ENCODE measurements at regions not wholly inside any gene's neighbourhood (a gene's known extent, or its start where the extent isn't known, plus 50 kb on each side); places are given as distances from the start of the nearest gene placed in this dataset.

DNA sequence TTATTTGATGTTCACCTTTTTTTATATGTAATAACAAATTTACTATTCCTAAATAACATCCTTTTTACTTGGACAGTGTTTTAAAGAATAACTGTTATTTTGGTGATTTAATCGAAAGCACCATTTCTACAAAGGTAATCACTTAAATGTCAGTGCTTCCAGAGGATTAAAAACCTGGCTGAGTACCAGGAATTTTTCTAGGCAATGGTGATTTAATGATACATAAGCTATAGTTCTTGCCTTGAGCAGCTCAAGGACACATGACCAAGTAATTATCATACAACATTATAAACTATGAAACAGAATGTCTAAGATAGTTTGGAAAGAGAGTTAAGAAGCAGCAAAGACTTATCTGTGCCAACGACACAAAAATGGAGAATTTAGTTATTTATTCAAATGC lies 1291.9 kb upstream of the TENM3 start:
- H3K4me3 ChIP-seq (ENCODE audit: low read length) = no peak overlapping the region
- no peaks in the 10 kb centered on the region for H3K27me3 ChIP-seq (ENCODE audit: insufficient read depth, low read length)
- H3K27ac ChIP-seq (ENCODE audit: low read length) = no peak overlapping the region
- no peak overlapping the region for H3K9ac ChIP-seq (ENCODE audit: low read depth, low read length)
- H3K4me1 ChIP-seq (ENCODE audit: insufficient read depth, low read length) = peaks cover 3% of the 10 kb centered on the region; the same call in 1 of the 2 replicates
- H3K9me3 ChIP-seq (ENCODE audit: insufficient read depth, low read depth, low read length) = no peaks in the 10 kb centered on the region
- H3K36me3 ChIP-seq (ENCODE audit: insufficient read depth, low read depth, low read length) = no peaks in the 10 kb centered on the region

DNA sequence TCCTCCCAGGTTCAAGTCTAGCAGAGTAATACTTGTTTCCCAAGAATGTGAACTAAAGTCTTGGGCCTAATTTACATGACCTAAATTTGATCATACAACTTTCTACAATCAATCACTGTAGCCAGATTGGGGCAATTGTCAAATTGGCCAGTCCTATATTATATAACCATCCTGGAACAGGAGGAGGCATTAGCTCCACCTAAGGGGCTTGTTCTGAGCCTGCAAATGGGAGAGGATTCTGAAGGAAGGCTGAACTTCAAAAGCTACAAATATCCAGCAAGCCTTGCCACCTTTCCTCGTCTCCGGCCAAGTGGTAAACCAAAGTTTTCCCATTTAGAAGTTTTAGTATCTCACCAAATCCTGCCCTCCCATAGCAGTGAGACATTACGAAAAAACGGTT lies 1289.6 kb upstream of the TENM3 start:
- no peaks in the 10 kb centered on the region for H3K36me3 ChIP-seq (ENCODE audit: insufficient read depth, low read depth, low read length)
- no peak overlapping the region for H3K27ac ChIP-seq (ENCODE audit: low read length)
- H3K4me1 ChIP-seq (ENCODE audit: insufficient read depth, low read length) = peaks cover 3% of the 10 kb centered on the region; the same call in 1 of the 2 replicates
- H3K9ac ChIP-seq (ENCODE audit: low read depth, low read length) = no peak overlapping the region
- no peak overlapping the region for H3K4me3 ChIP-seq (ENCODE audit: low read length)
- no peaks in the 10 kb centered on the region for H3K9me3 ChIP-seq (ENCODE audit: insufficient read depth, low read depth, low read length)
- H3K27me3 ChIP-seq (ENCODE audit: insufficient read depth, low read length) = no peaks in the 10 kb centered on the region

DNA sequence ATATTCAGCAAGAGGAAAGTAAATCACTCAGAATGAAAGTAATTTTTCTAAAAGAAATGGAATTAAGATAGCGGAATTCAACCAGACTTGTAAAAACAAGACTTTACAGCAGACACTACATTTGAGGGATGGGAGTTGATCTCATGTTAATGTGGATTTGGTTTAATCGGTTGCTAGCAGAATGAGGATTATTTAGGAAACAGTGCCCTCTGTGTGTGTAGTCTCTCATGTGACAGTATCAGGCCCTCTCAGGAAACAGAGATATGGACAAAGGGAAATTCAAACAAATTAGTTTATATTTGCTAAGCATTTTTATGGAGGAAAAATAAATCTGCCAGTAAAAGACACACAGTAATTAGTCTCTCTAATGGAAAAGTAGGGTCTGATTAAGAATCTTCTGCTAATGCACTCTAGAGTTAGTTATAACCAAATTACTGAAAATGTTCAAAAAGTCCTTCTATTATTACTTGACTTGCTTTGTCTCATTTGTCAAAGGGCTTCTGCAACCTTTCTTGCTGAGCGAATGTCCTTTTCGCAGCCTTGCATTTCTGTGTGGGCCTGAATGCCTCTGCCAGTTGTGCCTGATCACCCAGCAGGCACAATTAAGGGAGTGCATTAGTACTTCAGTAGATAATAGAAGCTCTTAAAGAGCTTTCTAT lies 1282.3 kb upstream of the TENM3 start:
- H3K27me3 ChIP-seq (ENCODE audit: insufficient read depth, low read length) = no peaks in the 10 kb centered on the region
- no peak overlapping the region for H3K9ac ChIP-seq (ENCODE audit: low read depth, low read length)
- H3K27ac ChIP-seq (ENCODE audit: low read length) = no peak overlapping the region
- no peaks in the 10 kb centered on the region for H3K36me3 ChIP-seq (ENCODE audit: insufficient read depth, low read depth, low read length)
- H3K4me3 ChIP-seq (ENCODE audit: low read length) = no peak overlapping the region
- H3K4me1 ChIP-seq (ENCODE audit: insufficient read depth, low read length) = no peaks in the 10 kb centered on the region
- no peaks in the 10 kb centered on the region for H3K9me3 ChIP-seq (ENCODE audit: insufficient read depth, low read depth, low read length)

DNA sequence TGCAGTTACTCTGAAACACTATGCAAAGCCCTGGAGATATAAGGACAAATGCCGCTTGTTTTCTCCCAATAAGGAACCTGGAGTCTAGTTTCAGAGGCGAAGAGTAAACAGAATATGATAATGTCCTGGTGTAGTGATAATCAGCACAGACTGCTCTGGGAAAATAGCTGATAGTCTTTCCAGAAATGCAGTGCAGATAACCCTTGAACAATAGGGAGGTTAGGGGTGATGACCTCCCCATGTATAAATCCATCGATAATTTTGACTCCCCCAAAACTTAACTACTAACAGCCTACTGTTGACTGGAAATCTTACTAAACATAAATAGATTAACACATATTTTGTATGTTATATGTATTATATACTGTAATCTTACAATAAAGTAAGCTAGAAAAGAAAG lies 1280.9 kb upstream of the TENM3 start:
- no peaks in the 10 kb centered on the region for H3K36me3 ChIP-seq (ENCODE audit: insufficient read depth, low read depth, low read length)
- no peaks in the 10 kb centered on the region for H3K27me3 ChIP-seq (ENCODE audit: insufficient read depth, low read length)
- H3K9me3 ChIP-seq (ENCODE audit: insufficient read depth, low read depth, low read length) = no peaks in the 10 kb centered on the region
- no peak overlapping the region for H3K27ac ChIP-seq (ENCODE audit: low read length)
- no peak overlapping the region for H3K4me3 ChIP-seq (ENCODE audit: low read length)
- no peak overlapping the region for H3K9ac ChIP-seq (ENCODE audit: low read depth, low read length)
- H3K4me1 ChIP-seq (ENCODE audit: insufficient read depth, low read length) = no peaks in the 10 kb centered on the region

DNA sequence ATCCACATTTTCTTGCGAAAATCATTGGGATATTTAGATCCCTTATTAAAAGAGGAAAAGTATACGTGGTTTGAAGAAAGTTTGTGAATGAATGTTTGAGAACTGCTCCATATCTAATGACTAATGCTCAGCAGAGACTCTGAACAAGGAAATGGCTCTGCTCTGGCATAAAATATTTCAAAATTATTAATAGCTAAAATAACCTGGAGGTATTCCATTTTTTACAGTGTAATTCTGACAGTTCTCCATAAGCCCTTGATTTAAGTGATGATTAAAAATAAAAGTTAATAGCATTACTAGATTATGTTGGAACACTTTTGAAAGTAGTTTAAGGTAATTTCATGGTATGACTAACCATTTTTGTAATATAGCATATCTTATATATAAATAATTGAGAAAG lies 1276.9 kb upstream of the TENM3 start:
- Histone ChIP-seq H3K9ac (ENCODE audit: low read depth, low read length) (no peak overlapping the region), H3K4me3 (ENCODE audit: low read length) (no peak overlapping the region), H3K27me3 (ENCODE audit: insufficient read depth, low read length) (no peaks in the 10 kb centered on the region), H3K4me1 (ENCODE audit: insufficient read depth, low read length) (no peaks in the 10 kb centered on the region), H3K27ac (ENCODE audit: low read length) (no peak overlapping the region), H3K9me3 (ENCODE audit: insufficient read depth, low read depth, low read length) (no peaks in the 10 kb centered on the region), H3K36me3 (ENCODE audit: insufficient read depth, low read depth, low read length) (no peaks in the 10 kb centered on the region)

DNA sequence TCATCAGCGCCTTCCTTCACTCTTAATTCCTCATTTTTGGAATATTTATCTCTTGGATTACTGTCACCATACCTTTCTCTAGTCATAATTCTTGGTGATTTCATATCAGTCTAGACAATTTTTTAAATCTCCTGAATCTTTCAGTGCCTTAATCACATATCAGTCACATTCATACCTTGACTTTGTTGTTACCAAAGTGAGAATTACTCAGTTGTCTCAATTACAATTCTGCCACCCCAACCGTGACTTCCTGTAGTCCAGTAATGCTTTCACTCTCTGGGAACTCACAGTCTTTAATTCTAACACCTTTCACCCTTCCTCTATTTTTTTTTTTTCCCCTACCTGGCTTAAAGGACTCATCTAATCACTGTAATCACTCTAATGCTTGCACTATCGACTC lies 1275.3 kb upstream of the TENM3 start:
- H3K4me1 ChIP-seq (ENCODE audit: insufficient read depth, low read length) = no peaks in the 10 kb centered on the region
- no peak overlapping the region for H3K9ac ChIP-seq (ENCODE audit: low read depth, low read length)
- H3K27me3 ChIP-seq (ENCODE audit: insufficient read depth, low read length) = no peaks in the 10 kb centered on the region
- H3K27ac ChIP-seq (ENCODE audit: low read length) = no peak overlapping the region
- H3K9me3 ChIP-seq (ENCODE audit: insufficient read depth, low read depth, low read length) = no peaks in the 10 kb centered on the region
- H3K36me3 ChIP-seq (ENCODE audit: insufficient read depth, low read depth, low read length) = no peaks in the 10 kb centered on the region
- H3K4me3 ChIP-seq (ENCODE audit: low read length) = no peak overlapping the region

DNA sequence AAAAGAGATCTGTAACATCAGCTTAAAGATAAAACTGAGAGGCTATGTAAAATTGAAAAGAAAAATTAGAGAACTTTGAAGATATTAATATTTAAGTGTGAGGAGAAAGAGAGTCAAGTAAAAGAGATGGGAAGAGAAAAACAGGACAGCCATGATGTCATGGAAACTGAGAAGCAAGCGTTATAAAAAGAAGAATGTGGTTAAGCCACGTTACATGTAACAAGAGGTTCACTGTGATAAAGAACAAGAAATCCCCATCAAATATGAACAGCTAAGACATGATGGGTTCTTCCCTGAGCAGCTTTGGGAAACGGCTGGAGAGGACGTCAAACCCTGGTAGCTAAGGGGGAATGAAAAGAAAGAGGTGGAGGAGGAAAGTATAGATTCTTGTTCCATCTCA lies 1269.3 kb upstream of the TENM3 start:
- no peaks in the 10 kb centered on the region for H3K4me1 ChIP-seq (ENCODE audit: insufficient read depth, low read length)
- H3K4me3 ChIP-seq (ENCODE audit: low read length) = no peak overlapping the region
- H3K9me3 ChIP-seq (ENCODE audit: insufficient read depth, low read depth, low read length) = no peaks in the 10 kb centered on the region
- H3K36me3 ChIP-seq (ENCODE audit: insufficient read depth, low read depth, low read length) = no peaks in the 10 kb centered on the region
- no peak overlapping the region for H3K9ac ChIP-seq (ENCODE audit: low read depth, low read length)
- H3K27me3 ChIP-seq (ENCODE audit: insufficient read depth, low read length) = no peaks in the 10 kb centered on the region
- H3K27ac ChIP-seq (ENCODE audit: low read length) = no peak overlapping the region

DNA sequence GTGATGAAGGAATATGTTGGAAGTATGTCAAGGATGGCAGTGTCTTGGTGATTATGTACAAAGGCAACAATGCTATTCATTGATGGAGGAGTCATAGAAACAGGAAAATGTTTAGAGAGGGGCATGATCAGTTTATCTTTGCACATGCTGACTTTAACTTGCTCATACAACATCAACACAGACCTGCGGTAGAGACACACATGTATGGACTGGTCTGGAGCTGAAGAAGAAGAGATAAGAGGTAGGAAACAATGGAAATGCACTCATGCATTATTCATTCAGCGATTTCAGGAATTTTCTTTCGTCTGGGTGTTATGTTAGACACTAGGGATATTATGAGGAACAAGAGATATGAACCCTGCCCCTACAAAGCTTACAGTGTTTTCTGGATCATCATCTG lies 1252.3 kb upstream of the TENM3 start:
- Histone ChIP-seq H3K9me3 (ENCODE audit: insufficient read depth, low read depth, low read length) (no peaks in the 10 kb centered on the region), H3K4me1 (ENCODE audit: insufficient read depth, low read length) (peaks cover 3% of the 10 kb centered on the region; the same call in 1 of the 2 replicates), H3K27me3 (ENCODE audit: insufficient read depth, low read length) (no peaks in the 10 kb centered on the region), H3K27ac (ENCODE audit: low read length) (no peak overlapping the region), H3K9ac (ENCODE audit: low read depth, low read length) (no peak overlapping the region), H3K36me3 (ENCODE audit: insufficient read depth, low read depth, low read length) (no peaks in the 10 kb centered on the region), H3K4me3 (ENCODE audit: low read length) (no peak overlapping the region)

DNA sequence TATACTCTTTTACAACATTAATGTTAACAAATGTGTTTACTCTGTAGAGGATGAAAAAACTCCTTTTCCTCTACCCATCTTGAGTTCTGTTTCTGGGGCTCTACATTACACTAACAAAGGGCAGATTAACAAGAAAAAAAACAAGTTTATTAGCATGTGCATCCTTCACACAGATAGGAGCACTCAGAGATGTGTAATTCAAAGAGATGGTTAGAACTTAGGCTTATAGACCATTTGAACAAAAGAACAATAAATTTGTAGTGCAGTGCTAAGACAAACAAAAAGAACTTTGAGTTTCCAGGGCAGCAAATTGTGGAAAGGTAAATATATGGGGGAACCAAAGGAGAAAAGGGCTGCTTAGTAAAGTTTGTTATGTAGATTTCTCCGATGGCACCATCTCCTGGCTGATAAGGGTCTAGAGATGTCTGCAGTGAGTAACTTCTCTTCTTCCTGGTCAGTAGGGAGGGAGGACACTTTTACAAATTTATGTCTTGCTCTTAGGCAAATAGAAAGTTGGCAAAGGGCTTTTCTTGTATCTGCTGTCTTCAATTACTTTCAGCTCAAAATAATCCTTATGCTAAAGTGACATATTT lies 1249.9 kb upstream of the TENM3 start:
- peaks cover 3% of the 10 kb centered on the region; the same call in 1 of the 2 replicates for H3K4me1 ChIP-seq (ENCODE audit: insufficient read depth, low read length)
- no peak overlapping the region; the same call in 1 of the 2 replicates for H3K4me3 ChIP-seq (ENCODE audit: low read length)
- no peak overlapping the region for H3K27ac ChIP-seq (ENCODE audit: low read length)
- no peak overlapping the region for H3K9ac ChIP-seq (ENCODE audit: low read depth, low read length)
- H3K27me3 ChIP-seq (ENCODE audit: insufficient read depth, low read length) = no peaks in the 10 kb centered on the region
- H3K36me3 ChIP-seq (ENCODE audit: insufficient read depth, low read depth, low read length) = no peaks in the 10 kb centered on the region
- no peaks in the 10 kb centered on the region for H3K9me3 ChIP-seq (ENCODE audit: insufficient read depth, low read depth, low read length)

DNA sequence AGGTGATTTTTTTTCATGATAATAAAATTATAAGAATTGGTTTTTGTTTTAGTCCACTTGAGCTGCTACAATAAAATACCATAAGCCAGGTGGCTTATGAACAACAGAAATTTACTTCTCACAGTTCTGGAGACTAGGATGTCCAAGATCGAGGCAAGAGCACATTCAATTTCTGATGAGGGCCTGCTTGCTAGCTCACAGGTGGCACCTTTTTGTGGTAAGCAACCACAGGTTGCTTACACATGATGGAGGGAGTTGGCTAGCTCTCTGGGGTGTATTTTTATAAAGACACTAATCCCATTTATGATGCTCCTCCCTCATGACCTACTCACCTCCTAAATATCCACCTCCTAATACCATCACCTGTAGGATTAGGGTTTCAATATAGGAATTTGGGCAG lies 1248.5 kb upstream of the TENM3 start:
- peaks cover 3% of the 10 kb centered on the region; the same call in 1 of the 2 replicates for H3K4me1 ChIP-seq (ENCODE audit: insufficient read depth, low read length)
- no peak overlapping the region for H3K4me3 ChIP-seq (ENCODE audit: low read length)
- H3K9me3 ChIP-seq (ENCODE audit: insufficient read depth, low read depth, low read length) = no peaks in the 10 kb centered on the region
- H3K27me3 ChIP-seq (ENCODE audit: insufficient read depth, low read length) = no peaks in the 10 kb centered on the region
- no peaks in the 10 kb centered on the region for H3K36me3 ChIP-seq (ENCODE audit: insufficient read depth, low read depth, low read length)
- H3K27ac ChIP-seq (ENCODE audit: low read length) = no peak overlapping the region
- no peak overlapping the region for H3K9ac ChIP-seq (ENCODE audit: low read depth, low read length)

DNA sequence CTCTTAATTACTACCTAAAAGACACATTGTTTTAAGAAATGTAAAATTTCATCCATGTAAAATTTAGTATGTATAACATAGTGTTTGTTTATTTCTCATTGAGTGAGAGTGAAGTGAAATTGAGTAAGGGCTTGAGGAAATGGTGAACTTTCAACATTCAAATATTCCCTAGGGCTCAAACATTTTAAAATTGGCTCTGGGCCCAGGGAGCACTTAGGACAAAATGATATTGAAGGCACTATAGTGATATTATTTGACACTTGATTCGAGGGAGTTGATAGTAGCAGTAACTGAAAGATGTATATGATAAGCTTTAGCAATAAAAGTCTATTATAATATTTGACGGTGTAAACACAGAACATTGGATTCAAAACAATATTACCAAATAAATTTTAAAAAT lies 1244.0 kb upstream of the TENM3 start:
- Histone ChIP-seq H3K4me3 (ENCODE audit: low read length) (no peak overlapping the region), H3K27ac (ENCODE audit: low read length) (no peak overlapping the region), H3K9ac (ENCODE audit: low read depth, low read length) (no peak overlapping the region), H3K4me1 (ENCODE audit: insufficient read depth, low read length) (no peaks in the 10 kb centered on the region; the same call in 1 of the 2 replicates), H3K36me3 (ENCODE audit: insufficient read depth, low read depth, low read length) (no peaks in the 10 kb centered on the region), H3K9me3 (ENCODE audit: insufficient read depth, low read depth, low read length) (no peaks in the 10 kb centered on the region), H3K27me3 (ENCODE audit: insufficient read depth, low read length) (no peaks in the 10 kb centered on the region)

DNA sequence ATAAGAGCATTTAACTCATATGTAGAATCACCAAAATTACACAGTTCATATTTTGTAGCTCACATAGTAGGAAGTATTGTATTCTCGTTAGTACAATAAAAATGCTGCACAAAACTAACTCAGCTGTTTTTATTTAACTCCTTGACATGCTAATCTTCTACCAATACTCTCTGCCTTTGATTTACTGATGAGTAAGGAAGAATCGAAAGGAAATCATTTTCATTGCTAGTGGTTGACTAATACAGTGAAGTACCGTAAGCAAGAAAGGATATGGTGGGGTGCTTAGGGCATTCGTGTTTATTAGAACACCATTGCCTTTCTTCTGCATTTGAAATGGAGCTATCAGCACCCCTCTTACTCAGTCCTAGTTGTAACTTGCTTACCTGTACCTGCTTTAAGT lies 1239.1 kb upstream of the TENM3 start:
- Histone ChIP-seq H3K27me3 (ENCODE audit: insufficient read depth, low read length) (no peaks in the 10 kb centered on the region), H3K4me3 (ENCODE audit: low read length) (no peak overlapping the region), H3K27ac (ENCODE audit: low read length) (no peak overlapping the region), H3K9me3 (ENCODE audit: insufficient read depth, low read depth, low read length) (no peaks in the 10 kb centered on the region), H3K4me1 (ENCODE audit: insufficient read depth, low read length) (peaks cover 12% of the 10 kb centered on the region), H3K36me3 (ENCODE audit: insufficient read depth, low read depth, low read length) (no peaks in the 10 kb centered on the region), H3K9ac (ENCODE audit: low read depth, low read length) (no peak overlapping the region)

All from iPS-20b (cell line).